ENCODE measurements at regions not wholly inside any gene's neighbourhood (a gene's known extent, or its start where the extent isn't known, plus 50 kb on each side); places are given as distances from the start of the nearest gene placed in this dataset.

- DNase-seq = no peak
Observed at GRCh38 chr20:19958928-19959327, 58.2 kb upstream of the NAA20 start.

GRCh38 chr20:19960745-19961144, 56.4 kb upstream of the NAA20 start:
- DNase-seq = no peak

DNA sequence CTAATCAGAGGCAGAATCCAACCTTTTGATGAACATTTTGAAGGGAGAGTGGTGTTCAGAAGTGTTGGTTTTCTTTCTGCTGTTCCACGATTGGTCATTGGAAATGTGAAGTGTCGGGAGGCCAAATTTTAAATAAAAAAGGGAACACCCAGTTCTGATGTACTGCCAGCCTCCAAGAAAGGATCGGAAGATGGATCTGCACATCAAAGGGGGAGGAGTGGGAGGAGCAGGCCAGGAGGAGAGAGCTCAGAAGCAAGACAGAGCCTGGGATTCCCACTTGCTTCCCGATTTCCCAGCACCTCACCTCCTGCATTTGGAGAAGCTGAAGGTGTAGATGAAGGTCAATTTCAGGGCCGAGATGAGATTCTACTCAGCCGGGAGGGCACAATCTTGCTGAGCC, 55.9 kb upstream of the NAA20 start:
- no peak for DNase-seq

DNA sequence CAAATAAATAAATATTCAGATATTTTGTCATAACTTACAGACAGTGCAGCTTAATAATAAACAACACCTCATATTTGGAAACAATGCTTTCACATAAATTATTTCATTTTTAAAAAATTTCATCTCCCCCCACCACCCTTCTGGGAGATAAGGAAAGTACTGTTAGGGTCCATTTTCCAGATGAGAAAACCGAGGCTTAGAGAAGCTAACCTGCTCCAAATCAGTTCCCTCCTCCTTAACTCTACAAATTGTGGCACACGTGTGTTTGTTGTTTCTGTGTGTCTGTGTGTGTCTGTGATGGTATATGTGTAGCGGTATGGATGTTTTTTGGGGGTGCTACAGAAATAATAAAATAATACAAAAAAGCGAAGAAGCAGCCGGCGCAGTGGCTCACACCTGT, 54.2 kb upstream of the NAA20 start:
- DNase-seq = no peak

DNA sequence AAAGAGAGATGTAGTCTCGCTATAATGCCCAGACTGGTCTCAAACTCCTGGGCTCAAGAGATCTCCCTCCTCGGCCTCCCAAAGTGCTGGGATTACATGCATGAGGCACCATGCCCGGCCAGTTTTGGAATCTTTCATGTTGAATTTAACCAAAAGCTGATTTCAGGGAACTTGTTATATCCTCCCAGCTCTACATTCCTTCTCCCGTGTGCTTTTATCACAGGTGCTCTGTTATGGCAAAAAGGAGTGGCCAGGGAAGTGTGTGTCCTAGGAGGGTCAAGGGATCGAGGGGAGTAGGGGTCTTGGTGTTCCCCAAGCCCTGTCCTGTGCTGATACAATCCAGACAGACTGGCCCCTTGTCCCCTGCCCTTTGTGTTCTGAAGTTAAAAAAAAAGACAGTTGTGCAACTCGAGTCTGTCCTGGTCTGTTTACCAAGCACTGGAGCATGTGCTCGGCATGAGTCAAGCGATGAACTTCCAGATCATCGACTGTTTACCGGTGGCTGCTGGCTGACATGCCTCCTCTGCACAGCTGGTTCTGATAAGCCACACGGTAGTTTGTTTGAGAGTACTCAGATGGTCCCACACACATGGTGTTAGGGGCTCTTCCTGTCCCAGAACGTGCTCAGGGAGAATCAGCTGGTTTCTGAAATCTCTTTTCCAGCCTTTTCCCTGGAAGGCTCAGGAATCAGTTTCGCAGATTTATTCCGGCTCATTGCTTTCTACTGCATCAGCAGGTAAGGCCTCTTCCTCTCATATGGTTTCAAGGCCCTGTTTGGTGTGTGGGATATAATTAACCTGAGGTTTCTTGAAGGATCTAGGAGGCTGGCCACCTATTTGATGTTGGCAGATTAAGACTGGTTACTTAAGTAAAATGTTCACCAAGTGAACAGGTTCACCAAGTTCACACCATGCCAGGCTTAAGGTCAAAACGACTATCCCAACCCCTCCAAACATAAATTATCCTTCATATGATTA, 52.6 kb upstream of the NAA20 start:
- no peak for DNase-seq

DNA sequence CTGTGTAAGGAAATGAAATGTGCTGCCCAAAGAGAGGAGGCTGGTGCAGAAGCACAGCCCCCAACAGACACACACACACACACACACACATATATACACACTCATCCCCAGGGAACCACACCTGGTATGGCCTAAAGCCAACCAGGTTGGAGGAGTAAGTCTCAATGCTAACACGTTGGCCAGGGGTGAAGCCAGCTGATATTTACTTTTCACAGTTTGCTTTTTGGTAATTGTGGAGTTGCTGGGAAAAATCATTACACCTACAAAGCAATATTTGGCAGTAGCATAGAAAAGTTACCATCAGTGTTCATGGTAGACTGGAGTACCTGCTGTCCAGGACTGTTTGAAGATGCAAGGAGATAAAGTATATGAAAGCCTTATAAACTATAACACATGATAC, 50.3 kb upstream of the NAA20 start:
- no peak for DNase-seq

Data from NCI-H1930 (cell line).